Body of pancreas (tissue), 4 donors: ENCODE measurements at regions not wholly inside any gene's neighbourhood (a gene's known extent, or its start where the extent isn't known, plus 50 kb on each side); places are given as distances from the start of the nearest gene placed in this dataset.

Experiments used
- POLR2A ChIP-seq, 3 donors: fragments of 450-650 bp; IDR thresholded peaks; one replicate each; pipeline ENCODE4 v1.6.1; 2016; ENCODE audit warnings: antibody characterized with exemption in 3 of 3, mild to moderate bottlenecking in 2 of 3
- TF ChIP-seq, protein P1 (sequence below), 7 experiments: fragments of 450-650 bp in 4 of 7; fragments of 200-600 bp in 3 of 7; sonication (generic) in 3 of 7; IDR thresholded peaks; one replicate each; pipeline ENCODE4 v1.5.1; 2016 to 2019; ENCODE audit warnings: antibody characterized with exemption in 7 of 7

GRCh38 chr7:69095649-69096048 is 502.6 kb upstream of the AUTS2 start:
- no peak for TF ChIP-seq POLR2A (IDR thresholded peaks at IDR 0.05)
- TF ChIP-seq, protein P1, sequence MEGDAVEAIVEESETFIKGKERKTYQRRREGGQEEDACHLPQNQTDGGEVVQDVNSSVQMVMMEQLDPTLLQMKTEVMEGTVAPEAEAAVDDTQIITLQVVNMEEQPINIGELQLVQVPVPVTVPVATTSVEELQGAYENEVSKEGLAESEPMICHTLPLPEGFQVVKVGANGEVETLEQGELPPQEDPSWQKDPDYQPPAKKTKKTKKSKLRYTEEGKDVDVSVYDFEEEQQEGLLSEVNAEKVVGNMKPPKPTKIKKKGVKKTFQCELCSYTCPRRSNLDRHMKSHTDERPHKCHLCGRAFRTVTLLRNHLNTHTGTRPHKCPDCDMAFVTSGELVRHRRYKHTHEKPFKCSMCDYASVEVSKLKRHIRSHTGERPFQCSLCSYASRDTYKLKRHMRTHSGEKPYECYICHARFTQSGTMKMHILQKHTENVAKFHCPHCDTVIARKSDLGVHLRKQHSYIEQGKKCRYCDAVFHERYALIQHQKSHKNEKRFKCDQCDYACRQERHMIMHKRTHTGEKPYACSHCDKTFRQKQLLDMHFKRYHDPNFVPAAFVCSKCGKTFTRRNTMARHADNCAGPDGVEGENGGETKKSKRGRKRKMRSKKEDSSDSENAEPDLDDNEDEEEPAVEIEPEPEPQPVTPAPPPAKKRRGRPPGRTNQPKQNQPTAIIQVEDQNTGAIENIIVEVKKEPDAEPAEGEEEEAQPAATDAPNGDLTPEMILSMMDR (IDR thresholded peaks at IDR 0.05): no peak
